T47D (cell line): ENCODE measurements at regions not wholly inside any gene's neighbourhood (a gene's known extent, or its start where the extent isn't known, plus 50 kb on each side); places are given as distances from the start of the nearest gene placed in this dataset.

Source experiments
- DNase-seq, 2 experiments: peaks; one replicate each; pipeline versions ENCODE4 v3.0.0 to v3.0.0-alpha.2; 2011 to 2012; ENCODE audit warnings: low read depth in 1 of 2, low spot score in 1 of 2
- JUND ChIP-seq: IDR thresholded peaks from 2 replicates; pipeline ENCODE4 v1.6.1; 2012; ENCODE audit warnings: low read depth
- in situ Hi-C: cut with HindIII; loops from 2 replicates; pipeline ENCODE4 v1.10.0; 2016; ENCODE audit warnings: low sequenced_read_pairs, low pct_unique_long_range_greater_than_20kb

- no peak for DNase-seq
- no peak for TF ChIP-seq JUND
- in situ Hi-C loops = no loop called here
Measured at GRCh38 chr3:119091936-119092677, 53.9 kb upstream of the TEX55 start.

- in situ Hi-C loops = no loop called here
- no peak for DNase-seq
- no peak for TF ChIP-seq JUND
Measured at GRCh38 chr3:119087799-119088198, 53.2 kb upstream of the IGSF11 start.

- no peak for DNase-seq
- in situ Hi-C loops = no loop called here
- no peak for TF ChIP-seq JUND
Measured at GRCh38 chr3:119085070-119085439, 50.4 kb upstream of the IGSF11 start.

DNA sequence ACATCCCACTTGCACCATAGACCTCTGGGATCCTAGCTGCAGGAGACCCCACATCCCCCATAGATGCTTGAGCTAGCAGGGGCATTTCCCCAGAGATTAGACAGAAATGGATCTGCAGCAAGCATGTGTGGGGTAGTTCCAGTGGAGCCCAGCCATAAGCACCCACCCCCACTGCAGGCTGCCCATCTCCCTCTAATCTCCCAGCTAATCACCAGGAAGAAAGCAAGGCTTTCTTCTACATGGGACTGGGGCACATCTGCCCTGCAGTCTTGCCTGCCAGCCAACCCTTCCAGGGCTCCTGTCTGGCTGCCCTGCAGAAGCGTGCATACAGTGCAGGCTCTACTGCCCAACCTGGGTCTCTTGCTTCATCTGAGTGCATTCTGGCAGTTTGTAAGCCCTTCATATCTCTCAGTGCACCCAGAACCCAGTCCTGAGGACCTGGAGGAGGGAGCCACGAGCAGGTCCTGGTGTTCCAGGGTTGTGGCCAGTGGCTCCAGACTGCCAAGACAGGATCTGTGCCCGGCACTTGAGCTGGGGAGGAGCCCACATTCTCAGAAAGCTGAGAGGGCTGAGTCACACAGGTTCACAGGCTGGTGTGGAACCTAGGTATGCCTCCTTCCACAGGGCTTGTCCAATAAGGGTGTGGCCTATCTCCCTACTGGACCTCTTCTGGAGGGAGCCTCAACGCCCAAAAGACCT is 49.9 kb upstream of the IGSF11 start:
- in situ Hi-C loops = no loop called here
- no peak for TF ChIP-seq JUND
- peak in 1 of 2 experiments; percentile 5 for DNase-seq
